Activated CD8-positive, alpha-beta T cell treated with anti-CD3 and anti-CD28 coated beads for 36 hours (primary cell): ENCODE measurements at regions not wholly inside any gene's neighbourhood (a gene's known extent, or its start where the extent isn't known, plus 50 kb on each side); places are given as distances from the start of the nearest gene placed in this dataset.

ENCODE experiments used
- ATAC-seq: fragments of 200-7000 bp; cut with Tn5 transposase; one replicate; pipeline ENCODE4 v1.10.0; 2021; ENCODE audit warnings: mild to moderate bottlenecking, moderate library complexity
- CTCF ChIA-PET: fragments of 350-600 bp; sonication (Branson Sonifier 250); formaldehyde crosslinking; loops from one replicate; lab custom pipeline; 2021; ENCODE audit warnings: antibody characterized with exemption; lab: Charles Lee
- POLR2A ChIA-PET: fragments of 350-600 bp; sonication (Branson Sonifier 250); formaldehyde crosslinking; loops from one replicate; lab custom pipeline; 2021; ENCODE audit warnings: antibody characterized with exemption; lab: Charles Lee
- DNase-seq: peaks from one replicate; pipeline ENCODE4 v3.0.0-alpha.2; 2020
- H3K27ac Mint-ChIP-seq: one replicate; pipeline ENCODE4 v1.8.0; 2021; ENCODE audit warnings: mild to moderate bottlenecking, mixed read lengths
- H3K27me3 Mint-ChIP-seq: one replicate; pipeline ENCODE4 v1.8.0; 2021; ENCODE audit warnings: mixed read lengths
- H3K36me3 Mint-ChIP-seq: one replicate; pipeline ENCODE4 v1.8.0; 2021; ENCODE audit warnings: low read depth, mixed read lengths
- H3K4me1 Mint-ChIP-seq: one replicate; pipeline ENCODE4 v1.8.0; 2021; ENCODE audit warnings: low read depth, mixed read lengths
- H3K4me3 Mint-ChIP-seq: one replicate; pipeline ENCODE4 v1.8.0; 2021; ENCODE audit warnings: mild to moderate bottlenecking, moderate library complexity, mixed read lengths
- H3K9me3 Mint-ChIP-seq: one replicate; pipeline ENCODE4 v1.8.0; 2021; ENCODE audit warnings: mixed read lengths
- intact Hi-C: fragments of 100-400 bp; cut with micrococcal nuclease; formaldehyde crosslinking; loops from one replicate; pipeline ENCODE4 v1.10.0; 2022
- TF ChIP-seq, protein P1 (sequence below): fragments of 200-600 bp; IDR thresholded peaks from one replicate; pipeline ENCODE4 v1.8.0; 2022; ENCODE audit warnings: antibody characterized with exemption, mild to moderate bottlenecking

DNA sequence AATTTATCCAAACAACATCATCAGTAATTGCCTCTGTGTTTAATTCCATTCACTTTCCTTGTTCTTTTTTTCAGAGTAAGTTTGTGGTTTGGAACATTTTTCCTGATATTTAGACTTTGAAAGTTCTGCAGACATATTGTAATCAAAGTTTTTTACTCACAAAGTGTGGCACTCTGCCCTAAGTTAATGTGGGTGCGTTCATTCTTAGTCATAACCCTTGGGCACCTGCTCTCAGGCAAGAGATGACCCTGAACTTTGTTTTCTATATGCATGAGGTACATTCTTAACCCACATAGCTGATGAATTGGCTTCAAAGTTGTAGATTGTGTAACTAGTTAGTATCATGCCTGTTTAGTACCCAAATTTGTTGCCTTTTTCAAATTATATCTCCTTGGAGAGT lies 424.3 kb downstream of the GRXCR1 start:
- intact Hi-C loops: no loop called here
- ATAC-seq (no peak), DNase-seq (no peak)
- Mint-ChIP-seq H3K9me3 (peaks cover 2% of the 10 kb centered on the region), H3K36me3 (no peaks in the 10 kb centered on the region), H3K4me1 (no peaks in the 10 kb centered on the region), H3K27me3 (no peaks in the 10 kb centered on the region), H3K4me3 (no peak overlapping the region), H3K27ac (no peak overlapping the region)
- TF ChIP-seq, protein P1, sequence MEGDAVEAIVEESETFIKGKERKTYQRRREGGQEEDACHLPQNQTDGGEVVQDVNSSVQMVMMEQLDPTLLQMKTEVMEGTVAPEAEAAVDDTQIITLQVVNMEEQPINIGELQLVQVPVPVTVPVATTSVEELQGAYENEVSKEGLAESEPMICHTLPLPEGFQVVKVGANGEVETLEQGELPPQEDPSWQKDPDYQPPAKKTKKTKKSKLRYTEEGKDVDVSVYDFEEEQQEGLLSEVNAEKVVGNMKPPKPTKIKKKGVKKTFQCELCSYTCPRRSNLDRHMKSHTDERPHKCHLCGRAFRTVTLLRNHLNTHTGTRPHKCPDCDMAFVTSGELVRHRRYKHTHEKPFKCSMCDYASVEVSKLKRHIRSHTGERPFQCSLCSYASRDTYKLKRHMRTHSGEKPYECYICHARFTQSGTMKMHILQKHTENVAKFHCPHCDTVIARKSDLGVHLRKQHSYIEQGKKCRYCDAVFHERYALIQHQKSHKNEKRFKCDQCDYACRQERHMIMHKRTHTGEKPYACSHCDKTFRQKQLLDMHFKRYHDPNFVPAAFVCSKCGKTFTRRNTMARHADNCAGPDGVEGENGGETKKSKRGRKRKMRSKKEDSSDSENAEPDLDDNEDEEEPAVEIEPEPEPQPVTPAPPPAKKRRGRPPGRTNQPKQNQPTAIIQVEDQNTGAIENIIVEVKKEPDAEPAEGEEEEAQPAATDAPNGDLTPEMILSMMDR: no peak
- ChIA-PET POLR2A (no interaction called here), CTCF (interaction anchor here (0.7 kb wide), 1 partner anchor 35 kb away, joined by 3 read pairs; no protein-coding TSS in a partner anchor)

DNA sequence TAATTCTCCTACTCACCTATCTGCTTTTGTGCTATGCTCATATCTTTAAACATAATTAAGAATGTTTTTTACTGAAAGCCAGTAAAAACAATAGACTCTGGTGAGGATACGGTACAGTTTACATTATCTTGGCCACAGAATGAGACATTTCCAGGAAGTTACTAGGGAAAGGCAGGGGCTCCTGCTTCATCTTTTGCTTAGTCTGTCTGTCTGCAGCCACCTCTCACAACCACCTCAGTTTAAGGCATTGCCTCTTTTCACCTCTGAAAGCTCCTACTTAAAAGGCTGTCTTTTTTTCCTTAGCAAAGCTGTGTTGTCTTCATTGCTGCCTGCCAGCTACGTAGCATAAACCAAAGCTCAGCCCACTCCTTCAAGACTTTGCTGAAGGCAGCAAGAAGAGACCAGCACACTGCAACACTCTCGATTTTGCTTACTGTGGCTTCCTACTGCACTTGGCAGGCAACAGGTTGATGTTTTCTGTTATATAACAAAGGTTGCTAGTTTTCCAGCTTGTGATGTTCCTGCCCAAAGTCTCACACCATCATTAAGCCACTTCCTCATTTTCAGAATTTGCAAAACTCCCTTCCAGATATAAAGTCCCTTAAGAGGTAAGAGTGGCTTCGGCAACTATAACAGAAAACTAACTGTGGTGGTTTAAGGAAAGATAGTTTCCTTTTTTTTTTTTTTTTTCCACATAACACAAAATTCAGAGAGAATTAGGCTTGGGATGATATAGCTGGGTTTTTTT lies 432.9 kb downstream of the GRXCR1 start:
- H3K9me3 Mint-ChIP-seq: peaks cover 3% of the 10 kb centered on the region
- no peak for DNase-seq
- no peak overlapping the region for H3K27ac Mint-ChIP-seq
- CTCF ChIA-PET: interaction anchor here (0.5 kb wide), 1 partner anchor 148 kb away, joined by 3 read pairs; no protein-coding TSS in a partner anchor
- ATAC-seq: no peak
- H3K36me3 Mint-ChIP-seq: no peaks in the 10 kb centered on the region
- no peaks in the 10 kb centered on the region for H3K4me1 Mint-ChIP-seq
- no peaks in the 10 kb centered on the region for H3K27me3 Mint-ChIP-seq
- TF ChIP-seq, protein P1: no peak
- POLR2A ChIA-PET: no interaction called here
- H3K4me3 Mint-ChIP-seq: no peak overlapping the region
- intact Hi-C loops: no loop called here

DNA sequence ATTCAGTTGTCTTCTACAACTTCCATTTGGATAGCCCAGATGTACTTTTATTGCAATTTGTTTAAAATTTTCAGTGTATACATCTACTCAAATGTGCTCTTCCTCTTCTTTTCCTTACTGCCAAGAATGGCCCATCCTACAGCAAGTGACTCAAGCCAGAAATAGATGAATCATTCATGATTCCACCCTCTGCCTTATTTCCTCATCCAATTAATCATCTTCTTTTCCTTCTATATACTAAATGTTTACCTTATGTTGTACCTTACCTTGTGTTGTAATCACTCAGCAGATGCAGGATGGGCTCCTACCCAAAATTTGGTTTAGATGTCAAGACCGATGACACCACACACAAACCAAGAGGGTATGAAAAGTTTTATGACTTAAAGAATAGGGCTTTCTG lies 437.8 kb downstream of the GRXCR1 start:
- Mint-ChIP-seq H3K27ac (no peak overlapping the region), H3K36me3 (no peaks in the 10 kb centered on the region), H3K4me3 (no peak overlapping the region), H3K27me3 (no peaks in the 10 kb centered on the region), H3K9me3 (peaks cover 1% of the 10 kb centered on the region), H3K4me1 (no peaks in the 10 kb centered on the region)
- CTCF ChIA-PET: no interaction called here
- intact Hi-C loops: no loop called here
- ATAC-seq (no peak), DNase-seq (no peak)
- POLR2A ChIA-PET: no interaction called here
- TF ChIP-seq, protein P1: no peak

DNA sequence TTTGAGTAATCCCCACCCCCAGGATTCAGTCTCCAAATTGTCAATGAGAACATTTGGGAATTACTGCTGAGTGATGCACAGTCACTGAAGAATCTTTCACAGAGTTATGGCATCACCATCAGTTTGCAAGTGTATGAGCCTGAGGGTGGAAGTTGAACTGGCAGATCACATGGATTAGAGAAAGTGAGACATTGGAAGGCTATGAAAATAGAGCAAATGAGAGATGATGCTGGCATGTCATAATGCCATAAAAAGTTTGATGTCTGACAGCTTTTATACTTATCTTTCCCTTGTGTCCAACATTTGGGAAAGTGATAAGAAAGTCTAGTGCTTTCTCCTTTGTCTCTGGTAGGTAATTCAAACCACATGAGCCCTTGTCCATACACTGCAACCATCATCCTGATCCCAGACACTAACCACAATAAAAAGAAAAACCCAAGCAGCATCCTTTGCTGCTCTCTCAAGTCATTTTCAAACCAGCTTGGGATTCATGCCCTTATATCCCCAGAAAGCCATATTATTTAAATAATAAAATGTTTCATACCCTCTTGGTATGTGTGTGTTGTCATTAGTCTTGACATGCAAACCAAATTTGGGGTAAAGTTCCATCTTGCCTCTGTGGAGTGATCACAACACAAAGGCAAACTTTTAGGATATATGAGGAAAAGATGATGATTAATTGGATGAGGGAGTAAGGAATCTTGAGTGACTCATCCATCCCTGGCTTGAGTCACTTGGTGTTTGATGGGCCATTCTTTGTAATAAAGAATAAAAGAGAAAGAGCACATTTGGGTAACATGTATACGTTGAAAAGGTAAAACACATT lies 438.9 kb downstream of the GRXCR1 start:
- TF ChIP-seq, protein P1: no peak
- Mint-ChIP-seq H3K27ac (no peak overlapping the region), H3K27me3 (no peaks in the 10 kb centered on the region), H3K9me3 (peaks cover 1% of the 10 kb centered on the region), H3K4me3 (no peak overlapping the region), H3K4me1 (no peaks in the 10 kb centered on the region), H3K36me3 (no peaks in the 10 kb centered on the region)
- ChIA-PET CTCF (no interaction called here), POLR2A (no interaction called here)
- intact Hi-C loops: no loop called here
- ATAC-seq: no peak
- no peak for DNase-seq

DNA sequence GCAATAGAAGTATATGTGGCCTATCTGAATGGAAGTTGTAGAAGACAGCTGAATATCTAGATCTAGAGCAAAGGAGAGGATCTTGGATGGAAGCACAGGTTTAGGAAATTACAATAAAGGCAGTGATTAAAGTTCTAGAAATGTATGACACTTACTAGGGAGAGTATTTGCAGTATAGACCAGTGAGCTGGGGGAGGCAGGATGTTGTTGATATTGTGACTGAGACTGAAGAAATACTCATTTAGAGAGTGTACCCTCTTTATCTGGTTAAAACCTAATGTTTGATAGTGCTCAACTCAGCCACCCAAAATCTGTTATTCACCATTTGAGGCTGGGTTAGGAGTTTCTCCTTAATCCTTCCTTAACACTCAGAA lies 439.5 kb downstream of the GRXCR1 start:
- Mint-ChIP-seq H3K4me3 (no peak overlapping the region), H3K9me3 (peaks cover 1% of the 10 kb centered on the region), H3K27me3 (no peaks in the 10 kb centered on the region), H3K36me3 (no peaks in the 10 kb centered on the region), H3K4me1 (no peaks in the 10 kb centered on the region), H3K27ac (no peak overlapping the region)
- ChIA-PET CTCF (no interaction called here), POLR2A (no interaction called here)
- TF ChIP-seq, protein P1: no peak
- DNase-seq (no peak), ATAC-seq (no peak)
- intact Hi-C loops: no loop called here
